Spleen (tissue), 11 donors: ENCODE measurements at regions not wholly inside any gene's neighbourhood (a gene's known extent, or its start where the extent isn't known, plus 50 kb on each side); places are given as distances from the start of the nearest gene placed in this dataset.

Experiments
- DNase-seq: peaks from one replicate; pipeline ENCODE4 v3.0.0-alpha.2; 2020
- H3K27ac ChIP-seq, 8 donors: fragments of 200-600 bp; sonication (generic) in 7 of 8; 1 replicate in 4 of 8; 2 replicates in 4 of 8; pipeline versions ENCODE4 v1.5.0 to v1.8.0; 2016 to 2021; ENCODE audit warnings: inconsistent platforms in 4 of 8, mild to moderate bottlenecking in 4 of 8, moderate library complexity in 1 of 8
- H3K27me3 ChIP-seq, 7 donors: fragments of 200-600 bp; sonication (generic) in 6 of 7; replicated peaks in 1 of 7; 1 replicate in 4 of 7; 2 replicates in 3 of 7; pipeline versions ENCODE4 v1.5.0 to v1.8.0; 2016 to 2021; ENCODE audit warnings: inconsistent platforms in 3 of 7, mild to moderate bottlenecking in 1 of 7
- H3K36me3 ChIP-seq, 6 donors: fragments of 200-600 bp; sonication (generic) in 5 of 6; 1 replicate in 4 of 6; 2 replicates in 2 of 6; pipeline versions ENCODE4 v1.5.0 to v1.8.0; 2016 to 2021; ENCODE audit warnings: inconsistent platforms in 2 of 6
- H3K4me1 ChIP-seq, 6 donors: fragments of 200-600 bp; sonication (generic) in 5 of 6; 1 replicate in 3 of 6; 2 replicates in 3 of 6; pipeline versions ENCODE4 v1.5.0 to v1.8.0; 2016 to 2021; ENCODE audit warnings: inconsistent platforms in 3 of 6
- H3K4me3 ChIP-seq, 8 donors: fragments of 200-600 bp; sonication (generic) in 7 of 8; 1 replicate in 4 of 8; 2 replicates in 4 of 8; pipeline versions ENCODE4 v1.5.0 to v1.8.0; 2016 to 2021; ENCODE audit warnings: inconsistent platforms in 4 of 8, mild to moderate bottlenecking in 4 of 8, moderate library complexity in 2 of 8
- H3K9me3 ChIP-seq, 8 donors: fragments of 200-600 bp; sonication (generic) in 7 of 8; 1 replicate in 4 of 8; 2 replicates in 4 of 8; pipeline versions ENCODE4 v1.5.0 to v1.8.0; 2016 to 2021; ENCODE audit warnings: inconsistent platforms in 4 of 8
- POLR2A ChIP-seq, 3 donors: fragments of 450-650 bp; IDR thresholded peaks; one replicate each; pipeline ENCODE4 v1.5.1; 2017; ENCODE audit warnings: antibody characterized with exemption in 3 of 3, mild to moderate bottlenecking in 1 of 3
- POLR2AphosphoS5 ChIP-seq, 3 donors: sonication (generic); formaldehyde crosslinking; IDR thresholded peaks; one replicate each; pipeline ENCODE4 v1.5.1; 2017; ENCODE audit warnings: antibody characterized with exemption in 3 of 3
- WGBS, 5 donors: extraction: QIAGEN DNeasy Blood & Tissue Kit in 3 of 5; methylation state at CpG; one replicate each; pipeline versions ENCODE4 v1.1.5 to v1.1.7; 2013 to 2018; 5-methylcytosine and 5-hydroxymethylcytosine counted together
- intact Hi-C: fragments of 100-400 bp; cut with DNase I; formaldehyde crosslinking; loops from one replicate; pipeline ENCODE4 v1.15.0; 2023; ENCODE audit warnings: low total_unique reads
- TF ChIP-seq, protein P1 (sequence below), 11 experiments: fragments of 200-600 bp in 7 of 11; fragments of 450-650 bp in 4 of 11; sonication (generic) in 4 of 11; IDR thresholded peaks in 8 of 11; conservative IDR thresholded peaks in 3 of 11; 1 replicate in 7 of 11; 2 replicates in 4 of 11; pipeline versions ENCODE4 v1.4.0 to v1.8.0; 2016 to 2021; ENCODE audit warnings: antibody characterized with exemption in 11 of 11, inconsistent platforms in 4 of 11, mild to moderate bottlenecking in 1 of 11
- donor health status: healthy with polysubstance abuse.
- donor health status: DM: no; HTN: no; CAD: no; lungs with moderate emphysema.
- donor health status: DM: no; HTN: no; CAD: no.
- donor health status: Bipolar disorder and iron deficiency.
- donor health status: healthy.
- donor health status: DM: no; HTN: no; CAD: no.
- donor health status: DM: yes; HTN: yes; CAD: no.

DNA sequence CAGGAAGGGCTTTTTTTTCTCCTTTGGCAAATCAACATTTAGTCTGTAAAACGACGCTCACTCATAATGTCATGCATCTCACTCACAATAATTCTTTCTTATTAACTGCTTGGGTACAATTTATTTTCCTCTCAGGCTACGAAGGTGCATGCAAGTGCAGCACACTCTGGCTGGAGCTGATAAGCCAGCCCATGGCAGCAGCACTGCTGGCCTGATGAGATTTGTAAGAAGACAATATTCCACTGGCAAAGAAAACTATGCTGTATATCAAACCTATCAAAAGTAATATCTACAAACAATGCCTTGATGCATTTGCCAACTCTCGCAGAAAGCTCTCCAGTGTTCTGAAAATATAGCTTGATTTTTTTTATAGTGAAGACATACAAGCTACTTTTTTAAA, 170.0 kb upstream of the PHF14 start:
- Histone ChIP-seq H3K9me3 (no peaks in the 10 kb centered on the region), H3K36me3 (no peaks in the 10 kb centered on the region), H3K27ac (no peak overlapping the region), H3K27me3 (no peaks in the 10 kb centered on the region), H3K4me1 (no peaks in the 10 kb centered on the region), H3K4me3 (no peak overlapping the region)
- 67 to 78% (median 73%) methylated on average over 4 of the region's 4 CpGs for WGBS, 5 donors
- no peak for DNase-seq
- TF ChIP-seq POLR2AphosphoS5 (IDR thresholded peaks at IDR 0.05), result no peak
- TF ChIP-seq POLR2A (IDR thresholded peaks at IDR 0.05), result no peak
- TF ChIP-seq, protein P1, sequence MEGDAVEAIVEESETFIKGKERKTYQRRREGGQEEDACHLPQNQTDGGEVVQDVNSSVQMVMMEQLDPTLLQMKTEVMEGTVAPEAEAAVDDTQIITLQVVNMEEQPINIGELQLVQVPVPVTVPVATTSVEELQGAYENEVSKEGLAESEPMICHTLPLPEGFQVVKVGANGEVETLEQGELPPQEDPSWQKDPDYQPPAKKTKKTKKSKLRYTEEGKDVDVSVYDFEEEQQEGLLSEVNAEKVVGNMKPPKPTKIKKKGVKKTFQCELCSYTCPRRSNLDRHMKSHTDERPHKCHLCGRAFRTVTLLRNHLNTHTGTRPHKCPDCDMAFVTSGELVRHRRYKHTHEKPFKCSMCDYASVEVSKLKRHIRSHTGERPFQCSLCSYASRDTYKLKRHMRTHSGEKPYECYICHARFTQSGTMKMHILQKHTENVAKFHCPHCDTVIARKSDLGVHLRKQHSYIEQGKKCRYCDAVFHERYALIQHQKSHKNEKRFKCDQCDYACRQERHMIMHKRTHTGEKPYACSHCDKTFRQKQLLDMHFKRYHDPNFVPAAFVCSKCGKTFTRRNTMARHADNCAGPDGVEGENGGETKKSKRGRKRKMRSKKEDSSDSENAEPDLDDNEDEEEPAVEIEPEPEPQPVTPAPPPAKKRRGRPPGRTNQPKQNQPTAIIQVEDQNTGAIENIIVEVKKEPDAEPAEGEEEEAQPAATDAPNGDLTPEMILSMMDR (IDR thresholded peaks at IDR 0.05 in 8 of 11, conservative IDR thresholded peaks at IDR 0.05 in 3 of 11), result no peak
- intact Hi-C loops, result no loop called here

DNA sequence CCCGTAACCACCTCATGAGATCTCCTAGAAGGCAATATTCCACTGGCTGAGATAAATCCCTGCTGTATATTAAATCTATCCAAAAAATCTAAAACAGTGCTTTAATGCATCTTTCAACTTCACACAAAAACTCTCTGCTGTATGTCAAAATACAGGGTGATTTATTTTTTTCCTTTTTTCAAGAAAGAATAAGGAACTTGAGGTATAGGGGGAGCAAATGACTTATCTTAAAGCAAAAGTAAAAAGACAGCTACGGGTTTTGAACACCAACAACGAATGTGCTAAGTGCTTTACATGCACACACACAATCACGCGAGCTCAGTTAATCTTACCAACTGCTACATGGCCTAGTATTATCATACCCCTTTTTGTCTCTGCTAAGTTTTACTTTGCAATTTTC, 168.9 kb upstream of the PHF14 start:
- Histone ChIP-seq H3K9me3 (no peaks in the 10 kb centered on the region), H3K27ac (no peak overlapping the region), H3K27me3 (no peaks in the 10 kb centered on the region), H3K36me3 (no peaks in the 10 kb centered on the region), H3K4me1 (no peaks in the 10 kb centered on the region), H3K4me3 (no peak overlapping the region)
- no peak for DNase-seq
- 45 to 57% (median 50%) methylated on average over 5 of the region's 5 CpGs for WGBS, 5 donors
- intact Hi-C loops, result no loop called here
- TF ChIP-seq POLR2AphosphoS5 (IDR thresholded peaks at IDR 0.05), result no peak
- no peak for TF ChIP-seq POLR2A (IDR thresholded peaks at IDR 0.05)
- TF ChIP-seq, protein P1 (IDR thresholded peaks at IDR 0.05 in 8 of 11, conservative IDR thresholded peaks at IDR 0.05 in 3 of 11), result no peak

DNA sequence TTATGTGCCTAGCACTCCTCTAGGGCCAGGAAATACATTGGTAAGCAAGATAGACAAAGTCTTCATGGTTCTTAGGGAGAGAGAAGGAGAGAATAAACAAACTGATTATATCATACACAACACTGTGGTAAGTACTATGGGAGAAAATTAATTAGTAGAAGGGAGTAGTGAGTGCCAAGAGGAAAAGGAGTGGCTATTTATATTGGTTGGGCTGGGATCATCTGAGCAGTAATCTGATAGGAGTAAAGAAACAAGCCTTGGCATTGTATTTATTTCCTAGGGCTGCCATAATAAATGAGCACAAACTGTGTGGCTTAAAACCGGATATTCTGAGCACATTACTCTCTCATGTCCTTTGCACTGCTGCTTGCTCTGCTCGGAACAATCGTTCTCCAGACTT, 158.1 kb upstream of the PHF14 start:
- peaks cover 0 to 4% (median 0%) of the 10 kb centered on the region in 8 donors for H3K9me3 ChIP-seq
- TF ChIP-seq POLR2A (IDR thresholded peaks at IDR 0.05), result no peak
- TF ChIP-seq, protein P1 (IDR thresholded peaks at IDR 0.05 in 8 of 11, conservative IDR thresholded peaks at IDR 0.05 in 3 of 11), result no peak
- no peak for TF ChIP-seq POLR2AphosphoS5 (IDR thresholded peaks at IDR 0.05)
- intact Hi-C loops, result no loop called here
- DNase-seq, result no peak
- H3K4me1 ChIP-seq, result no peaks in the 10 kb centered on the region
- H3K4me3 ChIP-seq, result no peak overlapping the region
- no peaks in the 10 kb centered on the region for H3K36me3 ChIP-seq
- H3K27me3 ChIP-seq, result no peaks in the 10 kb centered on the region
- no peak overlapping the region for H3K27ac ChIP-seq
- WGBS, 5 donors, result 67 to 71% (median 70%) methylated on average over 3 of the region's 3 CpGs

DNA sequence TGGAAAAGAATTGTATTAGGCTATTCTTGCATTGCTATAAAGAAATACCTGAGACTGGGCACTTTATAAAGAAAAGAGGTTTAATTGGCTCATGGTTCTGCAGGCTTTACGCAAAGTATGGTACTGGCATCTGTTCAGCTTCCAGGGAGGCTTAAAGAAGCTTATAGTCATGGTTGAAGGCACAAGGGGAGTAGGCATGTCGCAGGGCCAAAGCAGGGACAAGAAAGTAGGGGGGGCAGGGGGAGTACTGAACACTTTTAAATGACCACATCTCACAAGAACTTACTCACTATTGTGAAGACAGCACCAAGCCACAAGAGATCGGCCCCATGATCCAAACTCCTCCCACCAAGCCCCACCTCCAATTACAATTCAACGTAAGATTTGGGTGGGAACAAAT, 152.5 kb upstream of the PHF14 start:
- intact Hi-C loops, result no loop called here
- H3K36me3 ChIP-seq, result no peaks in the 10 kb centered on the region
- no peak overlapping the region for H3K4me3 ChIP-seq
- no peak for DNase-seq
- H3K27ac ChIP-seq, result no peak overlapping the region
- TF ChIP-seq POLR2AphosphoS5 (IDR thresholded peaks at IDR 0.05), result no peak
- TF ChIP-seq, protein P1 (IDR thresholded peaks at IDR 0.05 in 8 of 11, conservative IDR thresholded peaks at IDR 0.05 in 3 of 11), result no peak
- no peak for TF ChIP-seq POLR2A (IDR thresholded peaks at IDR 0.05)
- no peaks in the 10 kb centered on the region for H3K4me1 ChIP-seq
- H3K9me3 ChIP-seq, result no peaks in the 10 kb centered on the region
- WGBS, 5 donors, result 80 to 88% (median 86%) methylated on average over 4 of the region's 4 CpGs
- no peaks in the 10 kb centered on the region for H3K27me3 ChIP-seq
